ENCODE measurements at regions not wholly inside any gene's neighbourhood (a gene's known extent, or its start where the extent isn't known, plus 50 kb on each side); places are given as distances from the start of the nearest gene placed in this dataset.
"Not testable (repeated sequence)": the region's sequence is repeated elsewhere in the genome, so short reads cannot be mapped to it uniquely, and the experiment has no call there.

- no peaks in the 10 kb centered on the region for H3K4me1 ChIP-seq
- WGBS = 34% methylated on average over 3 of the region's 3 CpGs
- no peak for DNase-seq (ENCODE audit: low spot score in 2 of 2)
- H3K36me3 ChIP-seq = no peaks in the 10 kb centered on the region
- no peaks in the 10 kb centered on the region for H3K9me3 ChIP-seq
- no peaks in the 10 kb centered on the region for H3K27me3 ChIP-seq
- no peak for TF ChIP-seq POLR2A (IDR thresholded peaks at IDR 0.05)
- TF ChIP-seq EP300 (IDR thresholded peaks at IDR 0.05) = no peak
- TF ChIP-seq POLR2AphosphoS5 (IDR thresholded peaks at IDR 0.05) = no peak
- no peak for TF ChIP-seq CTCF (IDR thresholded peaks at IDR 0.05)
- H3K27ac ChIP-seq = no peak overlapping the region
- no peak overlapping the region for H3K4me3 ChIP-seq
Observed at GRCh38 chr6:82118150-82118562, 129.4 kb downstream of the IBTK start.

- H3K27ac ChIP-seq = no peak overlapping the region
- 96% methylated on average over 3 of the region's 3 CpGs for WGBS
- H3K4me3 ChIP-seq = no peak overlapping the region
- H3K4me1 ChIP-seq = no peaks in the 10 kb centered on the region
- H3K36me3 ChIP-seq = no peaks in the 10 kb centered on the region
- DNase-seq (ENCODE audit: low spot score in 2 of 2) = no peak
- no peak for TF ChIP-seq EP300 (IDR thresholded peaks at IDR 0.05)
- TF ChIP-seq CTCF (IDR thresholded peaks at IDR 0.05) = no peak
- no peak for TF ChIP-seq POLR2AphosphoS5 (IDR thresholded peaks at IDR 0.05)
- TF ChIP-seq POLR2A (IDR thresholded peaks at IDR 0.05) = no peak
- no peaks in the 10 kb centered on the region for H3K9me3 ChIP-seq
- no peaks in the 10 kb centered on the region for H3K27me3 ChIP-seq
Observed at GRCh38 chr6:82114748-82115147, 132.8 kb downstream of the IBTK start.

GRCh38 chr6:82113231-82113630, 134.3 kb downstream of the IBTK start:
- 89% methylated on average over 3 of the region's 3 CpGs for WGBS
- no peak overlapping the region for H3K4me3 ChIP-seq
- H3K27me3 ChIP-seq = no peaks in the 10 kb centered on the region
- no peak for DNase-seq (ENCODE audit: low spot score in 2 of 2)
- no peaks in the 10 kb centered on the region for H3K4me1 ChIP-seq
- H3K9me3 ChIP-seq = no peaks in the 10 kb centered on the region
- TF ChIP-seq EP300 (IDR thresholded peaks at IDR 0.05) (no peak), POLR2AphosphoS5 (IDR thresholded peaks at IDR 0.05) (no peak), POLR2A (IDR thresholded peaks at IDR 0.05) (no peak), CTCF (IDR thresholded peaks at IDR 0.05) (no peak)
- no peak overlapping the region for H3K27ac ChIP-seq
- H3K36me3 ChIP-seq = no peaks in the 10 kb centered on the region

GRCh38 chr6:82111818-82112217, 135.7 kb downstream of the IBTK start:
- DNase-seq (ENCODE audit: low spot score in 2 of 2) = no peak
- Histone ChIP-seq H3K4me1 (no peaks in the 10 kb centered on the region), H3K27me3 (no peaks in the 10 kb centered on the region), H3K27ac (no peak overlapping the region), H3K9me3 (no peaks in the 10 kb centered on the region), H3K36me3 (no peaks in the 10 kb centered on the region), H3K4me3 (no peak overlapping the region)
- TF ChIP-seq EP300 (IDR thresholded peaks at IDR 0.05) (no peak), POLR2A (IDR thresholded peaks at IDR 0.05) (no peak), CTCF (IDR thresholded peaks at IDR 0.05) (no peak), POLR2AphosphoS5 (IDR thresholded peaks at IDR 0.05) (no peak)

GRCh38 chr6:82111114-82111513, 136.4 kb downstream of the IBTK start:
- TF ChIP-seq CTCF (IDR thresholded peaks at IDR 0.05) (no peak), EP300 (IDR thresholded peaks at IDR 0.05) (no peak), POLR2A (IDR thresholded peaks at IDR 0.05) (no peak), POLR2AphosphoS5 (IDR thresholded peaks at IDR 0.05) (no peak)
- Histone ChIP-seq H3K4me1 (no peaks in the 10 kb centered on the region), H3K27me3 (no peaks in the 10 kb centered on the region), H3K4me3 (no peak overlapping the region), H3K36me3 (no peaks in the 10 kb centered on the region), H3K9me3 (no peaks in the 10 kb centered on the region), H3K27ac (no peak overlapping the region)
- DNase-seq (ENCODE audit: low spot score in 2 of 2) = no peak

GRCh38 chr6:82103171-82103570, 144.4 kb downstream of the IBTK start:
- DNase-seq (ENCODE audit: low spot score in 2 of 2); H3K4me3 ChIP-seq; H3K27ac ChIP-seq; H3K36me3 ChIP-seq; H3K9me3 ChIP-seq; H3K27me3 ChIP-seq; H3K4me1 ChIP-seq: not testable (repeated sequence)
- WGBS = 94% methylated on average over 3 of the region's 3 CpGs

GRCh38 chr6:82101374-82102114, 146.0 kb downstream of the IBTK start:
- not testable (repeated sequence) for H3K36me3 ChIP-seq; H3K9me3 ChIP-seq; H3K4me3 ChIP-seq; H3K27me3 ChIP-seq; H3K4me1 ChIP-seq; H3K27ac ChIP-seq; DNase-seq (ENCODE audit: low spot score in 2 of 2)
- 70% methylated on average over 20 of the region's 23 CpGs for WGBS

GRCh38 chr6:82100763-82101162, 146.8 kb downstream of the IBTK start:
- H3K36me3 ChIP-seq, H3K9me3 ChIP-seq: not testable (repeated sequence)
- WGBS = 90% methylated on average over 1 of the region's 1 CpG

More at GRCh38 chr6:82100763-82101162, 146.8 kb downstream of the IBTK start:
- not testable (repeated sequence) for H3K4me3 ChIP-seq; H3K4me1 ChIP-seq; H3K27ac ChIP-seq; H3K27me3 ChIP-seq; DNase-seq (ENCODE audit: low spot score in 2 of 2)
